A673 (cell line): ENCODE measurements at regions not wholly inside any gene's neighbourhood (a gene's known extent, or its start where the extent isn't known, plus 50 kb on each side); places are given as distances from the start of the nearest gene placed in this dataset.
"Not testable (repeated sequence)": the region's sequence is repeated elsewhere in the genome, so short reads cannot be mapped to it uniquely, and the experiment has no call there.

ENCODE experiments used
- BruUV-seq: library from RNA; stranded (reverse); fragments of 400-500 nt; replicated peaks from 2 replicates; lab custom pipeline; 2021; lab: Mats Ljungman, UMichigan
- CTCF ChIA-PET: fragments of 300-600 bp; sonication (Branson Sonifier 250); formaldehyde crosslinking; loops from one replicate; lab custom pipeline; 2022; ENCODE audit warnings: antibody characterized with exemption; lab: Charles Lee
- POLR2A ChIA-PET: fragments of 300-600 bp; sonication (Branson Sonifier 250); formaldehyde crosslinking; loops from one replicate; lab custom pipeline; 2022; ENCODE audit warnings: antibody characterized with exemption; ENCODE audit not compliant: low non-redundant PET; lab: Charles Lee
- DNase-seq: peaks from one replicate; pipeline ENCODE4 v3.0.0-alpha.2; 2015; ENCODE audit warnings: low spot score
- H3K27ac ChIP-seq: fragments of 200-600 bp; sonication (generic); 2 replicates; pipeline ENCODE4 v1.5.1; 2016; ENCODE audit warnings: mixed run types, low read depth, mild to moderate bottlenecking, mixed read lengths, antibody characterized with exemption, low read length; ENCODE audit not compliant: poor library complexity, severe bottlenecking
- H3K27me3 ChIP-seq: fragments of 200-600 bp; sonication (generic); replicated peaks from 2 replicates; pipeline ENCODE4 v1.6.1; 2017; ENCODE audit warnings: mixed run types, low read depth, mild to moderate bottlenecking, mixed read lengths, antibody characterized with exemption, low read length; ENCODE audit not compliant: insufficient read depth, poor library complexity
- H3K36me3 ChIP-seq: fragments of 200-600 bp; sonication (generic); 2 replicates; pipeline ENCODE4 v1.6.1; 2016; ENCODE audit warnings: mixed run types, mild to moderate bottlenecking, mixed read lengths, antibody characterized with exemption, low read length; ENCODE audit not compliant: insufficient read depth, poor library complexity, severe bottlenecking
- H3K4me1 ChIP-seq: fragments of 200-600 bp; sonication (generic); 2 replicates; pipeline ENCODE4 v1.6.1; 2017; ENCODE audit warnings: mixed run types, mild to moderate bottlenecking, mixed read lengths, antibody characterized with exemption, low read length; ENCODE audit not compliant: insufficient read depth, poor library complexity, severe bottlenecking
- H3K4me3 ChIP-seq: fragments of 200-600 bp; sonication (generic); 2 replicates; pipeline ENCODE4 v1.5.1; 2016; ENCODE audit warnings: low read depth, mixed run types, mild to moderate bottlenecking, mixed read lengths, low read length; ENCODE audit not compliant: poor library complexity, severe bottlenecking
- H3K9me3 ChIP-seq: fragments of 200-600 bp; sonication (generic); 2 replicates; pipeline ENCODE4 v1.6.1; 2016; ENCODE audit warnings: mixed run types, low read depth, mild to moderate bottlenecking, mixed read lengths, antibody characterized with exemption, low read length; ENCODE audit not compliant: poor library complexity, severe bottlenecking
- CTCF ChIP-seq: fragments of 300-800, 200-600 bp; sonication (generic); conservative IDR thresholded peaks from 2 replicates; pipeline ENCODE4 v1.5.1; 2017; ENCODE audit warnings: low read depth, mild to moderate bottlenecking, antibody characterized with exemption, low read length, moderate library complexity, mixed read lengths
- EZH2 ChIP-seq: fragments of 200-600 bp; sonication (generic); IDR thresholded peaks from 2 replicates; pipeline ENCODE4 v1.6.1; 2017; ENCODE audit warnings: borderline replicate concordance, low read depth, mild to moderate bottlenecking, mixed read lengths, antibody characterized with exemption, low read length; ENCODE audit not compliant: poor library complexity, severe bottlenecking
- intact Hi-C: fragments of 100-400 bp; cut with micrococcal nuclease; formaldehyde crosslinking; loops from one replicate; pipeline ENCODE4 v1.10.0; 2022; ENCODE audit not compliant: unreplicated experiment

GRCh38 chr3:75303741-75304140 is 360.4 kb upstream of the FRG2C start:
- no peaks in the 10 kb centered on the region for H3K27me3 ChIP-seq
- TF ChIP-seq EZH2 (no peak), CTCF (no peak)
- intact Hi-C loops: no loop called here
- POLR2A ChIA-PET: no interaction called here
- no peak overlapping the region for H3K27ac ChIP-seq
- no peaks in the 10 kb centered on the region for H3K36me3 ChIP-seq
- H3K4me1 ChIP-seq: no peaks in the 10 kb centered on the region
- BruUV-seq: no TSS peak
- no peaks in the 10 kb centered on the region for H3K9me3 ChIP-seq
- CTCF ChIA-PET: no interaction called here
- DNase-seq: no peak
- H3K4me3 ChIP-seq: no peak overlapping the region

GRCh38 chr3:75305901-75306300 is 358.2 kb upstream of the FRG2C start:
- ChIA-PET CTCF (no interaction called here), POLR2A (no interaction called here)
- TF ChIP-seq CTCF: no peak
- TF ChIP-seq EZH2: no peak
- no peak overlapping the region for H3K4me3 ChIP-seq
- H3K9me3 ChIP-seq: no peaks in the 10 kb centered on the region
- H3K27me3 ChIP-seq: no peaks in the 10 kb centered on the region
- no peaks in the 10 kb centered on the region for H3K4me1 ChIP-seq
- H3K27ac ChIP-seq: no peak overlapping the region
- no peaks in the 10 kb centered on the region for H3K36me3 ChIP-seq
- BruUV-seq: no TSS peak
- intact Hi-C loops: no loop called here
- no peak for DNase-seq

GRCh38 chr3:75311306-75311705 is 352.8 kb upstream of the FRG2C start:
- H3K27me3 ChIP-seq, POLR2A ChIA-PET, H3K36me3 ChIP-seq, intact Hi-C loops, BruUV-seq, H3K4me1 ChIP-seq, H3K27ac ChIP-seq, DNase-seq, CTCF ChIA-PET, H3K4me3 ChIP-seq, H3K9me3 ChIP-seq: not testable (repeated sequence)

DNA sequence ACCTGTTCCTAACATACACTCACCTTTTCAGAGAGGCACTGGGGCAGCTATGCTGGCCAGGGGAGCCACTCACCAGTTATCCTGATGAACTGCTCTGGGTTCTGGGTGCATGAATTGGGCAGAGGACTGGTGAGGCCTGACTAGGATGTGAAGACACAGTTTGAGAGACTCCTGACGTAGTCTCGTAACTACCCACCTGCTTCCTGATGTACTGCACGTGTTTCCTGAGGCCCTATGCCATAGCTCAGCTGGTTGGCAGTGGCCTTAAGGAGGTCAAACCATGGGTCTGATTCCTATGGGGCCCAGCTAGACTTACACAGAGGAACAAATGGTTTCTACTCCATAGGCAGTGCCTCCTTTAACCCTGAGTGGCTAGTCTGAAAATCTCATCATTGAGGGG is 351.7 kb upstream of the FRG2C start:
- DNase-seq, CTCF ChIA-PET, intact Hi-C loops, H3K4me1 ChIP-seq, H3K27me3 ChIP-seq, H3K9me3 ChIP-seq, H3K27ac ChIP-seq, H3K4me3 ChIP-seq, POLR2A ChIA-PET, H3K36me3 ChIP-seq, BruUV-seq: not testable (repeated sequence)

- BruUV-seq, H3K27ac ChIP-seq, H3K9me3 ChIP-seq, H3K27me3 ChIP-seq, DNase-seq, intact Hi-C loops, H3K4me3 ChIP-seq, H3K4me1 ChIP-seq, CTCF ChIA-PET, H3K36me3 ChIP-seq, POLR2A ChIA-PET: not testable (repeated sequence)
Measured at GRCh38 chr3:75319776-75320175, 344.4 kb upstream of the FRG2C start.
